Spleen (tissue), 11 donors: ENCODE measurements at regions not wholly inside any gene's neighbourhood (a gene's known extent, or its start where the extent isn't known, plus 50 kb on each side); places are given as distances from the start of the nearest gene placed in this dataset.

Source experiments
- DNase-seq: peaks from one replicate; pipeline ENCODE4 v3.0.0-alpha.2; 2020
- H3K27ac ChIP-seq, 8 donors: fragments of 200-600 bp; sonication (generic) in 7 of 8; 1 replicate in 4 of 8; 2 replicates in 4 of 8; pipeline versions ENCODE4 v1.5.0 to v1.8.0; 2016 to 2021; ENCODE audit warnings: inconsistent platforms in 4 of 8, mild to moderate bottlenecking in 4 of 8, moderate library complexity in 1 of 8
- H3K27me3 ChIP-seq, 7 donors: fragments of 200-600 bp; sonication (generic) in 6 of 7; replicated peaks in 1 of 7; 1 replicate in 4 of 7; 2 replicates in 3 of 7; pipeline versions ENCODE4 v1.5.0 to v1.8.0; 2016 to 2021; ENCODE audit warnings: inconsistent platforms in 3 of 7, mild to moderate bottlenecking in 1 of 7
- H3K36me3 ChIP-seq, 6 donors: fragments of 200-600 bp; sonication (generic) in 5 of 6; 1 replicate in 4 of 6; 2 replicates in 2 of 6; pipeline versions ENCODE4 v1.5.0 to v1.8.0; 2016 to 2021; ENCODE audit warnings: inconsistent platforms in 2 of 6
- H3K4me1 ChIP-seq, 6 donors: fragments of 200-600 bp; sonication (generic) in 5 of 6; 1 replicate in 3 of 6; 2 replicates in 3 of 6; pipeline versions ENCODE4 v1.5.0 to v1.8.0; 2016 to 2021; ENCODE audit warnings: inconsistent platforms in 3 of 6
- H3K4me3 ChIP-seq, 8 donors: fragments of 200-600 bp; sonication (generic) in 7 of 8; 1 replicate in 4 of 8; 2 replicates in 4 of 8; pipeline versions ENCODE4 v1.5.0 to v1.8.0; 2016 to 2021; ENCODE audit warnings: inconsistent platforms in 4 of 8, mild to moderate bottlenecking in 4 of 8, moderate library complexity in 2 of 8
- H3K9me3 ChIP-seq, 8 donors: fragments of 200-600 bp; sonication (generic) in 7 of 8; 1 replicate in 4 of 8; 2 replicates in 4 of 8; pipeline versions ENCODE4 v1.5.0 to v1.8.0; 2016 to 2021; ENCODE audit warnings: inconsistent platforms in 4 of 8
- CTCF ChIP-seq, 11 experiments: fragments of 200-600 bp in 7 of 11; fragments of 450-650 bp in 4 of 11; sonication (generic) in 4 of 11; IDR thresholded peaks in 8 of 11; conservative IDR thresholded peaks in 3 of 11; 1 replicate in 7 of 11; 2 replicates in 4 of 11; pipeline versions ENCODE4 v1.4.0 to v1.8.0; 2016 to 2021; ENCODE audit warnings: antibody characterized with exemption in 11 of 11, inconsistent platforms in 4 of 11, mild to moderate bottlenecking in 1 of 11
- POLR2A ChIP-seq, 3 donors: fragments of 450-650 bp; IDR thresholded peaks; one replicate each; pipeline ENCODE4 v1.5.1; 2017; ENCODE audit warnings: antibody characterized with exemption in 3 of 3, mild to moderate bottlenecking in 1 of 3
- POLR2AphosphoS5 ChIP-seq, 3 donors: sonication (generic); formaldehyde crosslinking; IDR thresholded peaks; one replicate each; pipeline ENCODE4 v1.5.1; 2017; ENCODE audit warnings: antibody characterized with exemption in 3 of 3
- WGBS, 5 donors: extraction: QIAGEN DNeasy Blood & Tissue Kit in 3 of 5; methylation state at CpG; one replicate each; pipeline versions ENCODE4 v1.1.5 to v1.1.7; 2013 to 2018; 5-methylcytosine and 5-hydroxymethylcytosine counted together
- intact Hi-C: fragments of 100-400 bp; cut with DNase I; formaldehyde crosslinking; loops from one replicate; pipeline ENCODE4 v1.15.0; 2023; ENCODE audit warnings: low total_unique reads
- donor health status: healthy with polysubstance abuse.
- donor health status: DM: no; HTN: no; CAD: no; lungs with moderate emphysema.
- donor health status: DM: no; HTN: no; CAD: no.
- donor health status: Bipolar disorder and iron deficiency.
- donor health status: healthy.
- donor health status: DM: no; HTN: no; CAD: no.
- donor health status: DM: yes; HTN: yes; CAD: no.

GRCh38 chr5:145385276-145385675 is 449.9 kb downstream of the PRELID2 start:
- 83 to 99% (median 95%) methylated on average over 2 of the region's 2 CpGs for WGBS, 5 donors
- H3K4me1 ChIP-seq, result no peaks in the 10 kb centered on the region
- H3K9me3 ChIP-seq, result peaks cover 0 to 46% (median 14%) of the 10 kb centered on the region in 8 donors
- intact Hi-C loops, result no loop called here
- no peak overlapping the region for H3K4me3 ChIP-seq
- no peaks in the 10 kb centered on the region for H3K27me3 ChIP-seq
- no peak overlapping the region for H3K27ac ChIP-seq
- no peak for DNase-seq
- H3K36me3 ChIP-seq, result no peaks in the 10 kb centered on the region
- TF ChIP-seq POLR2AphosphoS5 (IDR thresholded peaks at IDR 0.05) (no peak), CTCF (IDR thresholded peaks at IDR 0.05 in 8 of 11, conservative IDR thresholded peaks at IDR 0.05 in 3 of 11) (no peak), POLR2A (IDR thresholded peaks at IDR 0.05) (no peak)

- H3K4me3 ChIP-seq, result no peak overlapping the region
- H3K27me3 ChIP-seq, result no peaks in the 10 kb centered on the region
- no peak for DNase-seq
- H3K4me1 ChIP-seq, result no peaks in the 10 kb centered on the region
- no peaks in the 10 kb centered on the region for H3K36me3 ChIP-seq
- TF ChIP-seq CTCF (IDR thresholded peaks at IDR 0.05 in 8 of 11, conservative IDR thresholded peaks at IDR 0.05 in 3 of 11) (no peak), POLR2AphosphoS5 (IDR thresholded peaks at IDR 0.05) (no peak), POLR2A (IDR thresholded peaks at IDR 0.05) (no peak)
- intact Hi-C loops, result no loop called here
- 0 to 95% (median 59%) methylated on average over 1 of the region's 1 CpG for WGBS, 5 donors
- H3K9me3 ChIP-seq, result peaks cover 3 to 90% (median 73%) of the 10 kb centered on the region in 8 donors
- no peak overlapping the region for H3K27ac ChIP-seq
Measured at GRCh38 chr5:145378226-145378625, 456.9 kb downstream of the PRELID2 start.

- no peaks in the 10 kb centered on the region for H3K36me3 ChIP-seq
- TF ChIP-seq POLR2AphosphoS5 (IDR thresholded peaks at IDR 0.05), result no peak
- TF ChIP-seq CTCF (IDR thresholded peaks at IDR 0.05 in 8 of 11, conservative IDR thresholded peaks at IDR 0.05 in 3 of 11), result no peak
- TF ChIP-seq POLR2A (IDR thresholded peaks at IDR 0.05), result no peak
- WGBS, 5 donors, result 60 to 89% (median 80%) methylated on average over 2 of the region's 2 CpGs
- peaks cover 3 to 88% (median 72%) of the 10 kb centered on the region in 8 donors for H3K9me3 ChIP-seq
- H3K27me3 ChIP-seq, result no peaks in the 10 kb centered on the region
- intact Hi-C loops, result no loop called here
- no peak for DNase-seq
- no peak overlapping the region for H3K4me3 ChIP-seq
- no peaks in the 10 kb centered on the region for H3K4me1 ChIP-seq
- H3K27ac ChIP-seq, result no peak overlapping the region
Measured at GRCh38 chr5:145375521-145375920, 459.6 kb downstream of the PRELID2 start.

GRCh38 chr5:145365464-145365863 is 469.7 kb downstream of the PRELID2 start:
- H3K9me3 ChIP-seq, result peaks cover 0 to 22% (median 5%) of the 10 kb centered on the region in 8 donors
- no peaks in the 10 kb centered on the region for H3K4me1 ChIP-seq
- no peak for TF ChIP-seq POLR2A (IDR thresholded peaks at IDR 0.05)
- no peak for TF ChIP-seq CTCF (IDR thresholded peaks at IDR 0.05 in 8 of 11, conservative IDR thresholded peaks at IDR 0.05 in 3 of 11)
- no peak for TF ChIP-seq POLR2AphosphoS5 (IDR thresholded peaks at IDR 0.05)
- no peaks in the 10 kb centered on the region for H3K27me3 ChIP-seq
- DNase-seq, result no peak
- no peaks in the 10 kb centered on the region for H3K36me3 ChIP-seq
- H3K4me3 ChIP-seq, result no peak overlapping the region
- no peak overlapping the region for H3K27ac ChIP-seq
- intact Hi-C loops, result no loop called here
- 66 to 85% (median 73%) methylated on average over 3 of the region's 3 CpGs for WGBS, 5 donors
